ENCODE measurements at regions not wholly inside any gene's neighbourhood (a gene's known extent, or its start where the extent isn't known, plus 50 kb on each side); places are given as distances from the start of the nearest gene placed in this dataset.

- TF ChIP-seq CTCF (IDR thresholded peaks at IDR 0.05; ENCODE audit: low read depth, low read length) = no peak
- no peak for DNase-seq (ENCODE audit: extremely low read depth, low read depth)
Observed at GRCh38 chr7:39896840-39897239, 53.2 kb upstream of the CDK13 start.

GRCh38 chr7:39898867-39899266 lies 51.2 kb upstream of the CDK13 start:
- no peak for DNase-seq (ENCODE audit: extremely low read depth, low read depth)
- no peak for TF ChIP-seq CTCF (IDR thresholded peaks at IDR 0.05; ENCODE audit: low read depth, low read length)
